Gastroesophageal sphincter (tissue), 3 donors: ENCODE measurements at regions not wholly inside any gene's neighbourhood (a gene's known extent, or its start where the extent isn't known, plus 50 kb on each side); places are given as distances from the start of the nearest gene placed in this dataset.

Source experiments
- EP300 ChIP-seq: sonication (generic); formaldehyde crosslinking; IDR thresholded peaks from one replicate; pipeline ENCODE4 v1.6.1; 2017; ENCODE audit warnings: antibody characterized with exemption, mild to moderate bottlenecking
- POLR2A ChIP-seq, 2 donors: fragments of 450-650 bp; IDR thresholded peaks; one replicate each; pipeline ENCODE4 v1.6.1; 2017; ENCODE audit warnings: antibody characterized with exemption in 2 of 2, mild to moderate bottlenecking in 2 of 2, moderate library complexity in 1 of 2
- TF ChIP-seq, protein P1 (sequence below), 4 experiments: fragments of 200-600 bp in 2 of 4; fragments of 450-650 bp in 2 of 4; sonication (generic) in 1 of 4; IDR thresholded peaks; one replicate each; pipeline ENCODE4 v1.5.1; 2017 to 2019; ENCODE audit warnings: antibody characterized with exemption in 4 of 4, mild to moderate bottlenecking in 2 of 4, moderate library complexity in 2 of 4

- TF ChIP-seq, protein P1, sequence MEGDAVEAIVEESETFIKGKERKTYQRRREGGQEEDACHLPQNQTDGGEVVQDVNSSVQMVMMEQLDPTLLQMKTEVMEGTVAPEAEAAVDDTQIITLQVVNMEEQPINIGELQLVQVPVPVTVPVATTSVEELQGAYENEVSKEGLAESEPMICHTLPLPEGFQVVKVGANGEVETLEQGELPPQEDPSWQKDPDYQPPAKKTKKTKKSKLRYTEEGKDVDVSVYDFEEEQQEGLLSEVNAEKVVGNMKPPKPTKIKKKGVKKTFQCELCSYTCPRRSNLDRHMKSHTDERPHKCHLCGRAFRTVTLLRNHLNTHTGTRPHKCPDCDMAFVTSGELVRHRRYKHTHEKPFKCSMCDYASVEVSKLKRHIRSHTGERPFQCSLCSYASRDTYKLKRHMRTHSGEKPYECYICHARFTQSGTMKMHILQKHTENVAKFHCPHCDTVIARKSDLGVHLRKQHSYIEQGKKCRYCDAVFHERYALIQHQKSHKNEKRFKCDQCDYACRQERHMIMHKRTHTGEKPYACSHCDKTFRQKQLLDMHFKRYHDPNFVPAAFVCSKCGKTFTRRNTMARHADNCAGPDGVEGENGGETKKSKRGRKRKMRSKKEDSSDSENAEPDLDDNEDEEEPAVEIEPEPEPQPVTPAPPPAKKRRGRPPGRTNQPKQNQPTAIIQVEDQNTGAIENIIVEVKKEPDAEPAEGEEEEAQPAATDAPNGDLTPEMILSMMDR (IDR thresholded peaks at IDR 0.05), result no peak
- TF ChIP-seq POLR2A (IDR thresholded peaks at IDR 0.05) (no peak), EP300 (no peak)
These were observed 866.3 kb upstream of the LRRN3 start for GRCh38 chr7:110224643-110225042.
